ENCODE measurements at regions not wholly inside any gene's neighbourhood (a gene's known extent, or its start where the extent isn't known, plus 50 kb on each side); places are given as distances from the start of the nearest gene placed in this dataset.

GRCh38 chr14:38761033-38761432 is 342.0 kb downstream of the SEC23A start:
- no peak for FAIRE-seq

- FAIRE-seq: no peak
Observed at GRCh38 chr14:38758661-38759060, 344.4 kb downstream of the SEC23A start.

GRCh38 chr14:38755036-38755435 is 348.0 kb downstream of the SEC23A start:
- no peak for FAIRE-seq

- no peak for FAIRE-seq
Observed at GRCh38 chr14:38752750-38753149, 350.3 kb downstream of the SEC23A start.

- no peak for FAIRE-seq
Observed at GRCh38 chr14:38752341-38752740, 350.7 kb downstream of the SEC23A start.

- no peak for FAIRE-seq
Observed at GRCh38 chr14:38751459-38751858, 351.6 kb downstream of the SEC23A start.

- FAIRE-seq: no peak
Observed at GRCh38 chr14:38749936-38750335, 353.1 kb downstream of the SEC23A start.

- no peak for FAIRE-seq
Observed at GRCh38 chr14:38745861-38746260, 357.2 kb downstream of the SEC23A start.

GRCh38 chr14:38743966-38744584 is 359.0 kb downstream of the SEC23A start:
- FAIRE-seq: no peak

- FAIRE-seq: peak; percentile 96
Observed at GRCh38 chr14:38737686-38738407, 365.2 kb downstream of the SEC23A start.

- no peak for FAIRE-seq
Observed at GRCh38 chr14:38735005-38735404, 368.0 kb downstream of the SEC23A start.

- no peak for FAIRE-seq
Observed at GRCh38 chr14:38731962-38732361, 371.1 kb downstream of the SEC23A start.

GRCh38 chr14:38730420-38730819 is 372.6 kb downstream of the SEC23A start:
- no peak for FAIRE-seq

- no peak for FAIRE-seq
Observed at GRCh38 chr14:38727731-38728130, 375.3 kb downstream of the SEC23A start.

GRCh38 chr14:38724621-38725020 is 378.4 kb downstream of the SEC23A start:
- no peak for FAIRE-seq

GRCh38 chr14:38723959-38724358 is 379.1 kb downstream of the SEC23A start:
- no peak for FAIRE-seq

- FAIRE-seq: no peak
Observed at GRCh38 chr14:38723277-38723676, 379.8 kb downstream of the SEC23A start.

- peak; percentile 96 for FAIRE-seq
Observed at GRCh38 chr14:38721822-38722431, 381.1 kb downstream of the SEC23A start.

GRCh38 chr14:38718519-38718918 is 384.5 kb downstream of the SEC23A start:
- no peak for FAIRE-seq

- FAIRE-seq: peak; percentile 49
Observed at GRCh38 chr14:38716926-38717325, 386.1 kb downstream of the SEC23A start.

GRCh38 chr14:38710881-38711280 is 392.2 kb downstream of the SEC23A start:
- FAIRE-seq: no peak

- no peak for FAIRE-seq
Observed at GRCh38 chr14:38710196-38710595, 392.8 kb downstream of the SEC23A start.

GRCh38 chr14:38705220-38705619 is 397.8 kb downstream of the SEC23A start:
- no peak for FAIRE-seq

- FAIRE-seq: peak; percentile 98
Observed at GRCh38 chr14:38704220-38704619, 398.8 kb downstream of the SEC23A start.

Data from islet of Langerhans (tissue), 1 donor.